Neural progenitor cell (in vitro differentiated cells): ENCODE measurements at regions not wholly inside any gene's neighbourhood (a gene's known extent, or its start where the extent isn't known, plus 50 kb on each side); places are given as distances from the start of the nearest gene placed in this dataset.

Source experiments
- EZH2 ChIP-seq: fragments of 200-600 bp; sonication (generic); IDR thresholded peaks from 2 replicates; pipeline ENCODE4 v1.6.1; 2017; ENCODE audit warnings: antibody characterized with exemption, mild to moderate bottlenecking, moderate library complexity
- EZH2phosphoT487 ChIP-seq: fragments of 200-600 bp; sonication (generic); IDR thresholded peaks from 2 replicates; pipeline ENCODE4 v1.6.1; 2017; ENCODE audit warnings: antibody characterized with exemption
- TF ChIP-seq, protein P1 (sequence below): fragments of 200-600 bp; sonication (generic); IDR thresholded peaks from 2 replicates; pipeline ENCODE4 v1.5.1; 2017; ENCODE audit warnings: antibody characterized with exemption, mild to moderate bottlenecking

- no peak for TF ChIP-seq EZH2phosphoT487
- TF ChIP-seq, protein P1, sequence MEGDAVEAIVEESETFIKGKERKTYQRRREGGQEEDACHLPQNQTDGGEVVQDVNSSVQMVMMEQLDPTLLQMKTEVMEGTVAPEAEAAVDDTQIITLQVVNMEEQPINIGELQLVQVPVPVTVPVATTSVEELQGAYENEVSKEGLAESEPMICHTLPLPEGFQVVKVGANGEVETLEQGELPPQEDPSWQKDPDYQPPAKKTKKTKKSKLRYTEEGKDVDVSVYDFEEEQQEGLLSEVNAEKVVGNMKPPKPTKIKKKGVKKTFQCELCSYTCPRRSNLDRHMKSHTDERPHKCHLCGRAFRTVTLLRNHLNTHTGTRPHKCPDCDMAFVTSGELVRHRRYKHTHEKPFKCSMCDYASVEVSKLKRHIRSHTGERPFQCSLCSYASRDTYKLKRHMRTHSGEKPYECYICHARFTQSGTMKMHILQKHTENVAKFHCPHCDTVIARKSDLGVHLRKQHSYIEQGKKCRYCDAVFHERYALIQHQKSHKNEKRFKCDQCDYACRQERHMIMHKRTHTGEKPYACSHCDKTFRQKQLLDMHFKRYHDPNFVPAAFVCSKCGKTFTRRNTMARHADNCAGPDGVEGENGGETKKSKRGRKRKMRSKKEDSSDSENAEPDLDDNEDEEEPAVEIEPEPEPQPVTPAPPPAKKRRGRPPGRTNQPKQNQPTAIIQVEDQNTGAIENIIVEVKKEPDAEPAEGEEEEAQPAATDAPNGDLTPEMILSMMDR, result no peak
- TF ChIP-seq EZH2, result no peak
These were observed 394.4 kb downstream of the SPRY2 start for GRCh38 chr13:79946556-79946955.
